NCI-H1436 (cell line): ENCODE measurements at regions not wholly inside any gene's neighbourhood (a gene's known extent, or its start where the extent isn't known, plus 50 kb on each side); places are given as distances from the start of the nearest gene placed in this dataset.
"Not testable (repeated sequence)": the region's sequence is repeated elsewhere in the genome, so short reads cannot be mapped to it uniquely, and the experiment has no call there.

Experiments used
- DNase-seq: peaks from one replicate; lab custom pipeline; 2025; lab: John Stamatoyannopoulos, UW

GRCh38 chr6:98036344-98036923 is 753.4 kb upstream of the MMS22L start:
- DNase-seq = no peak

- DNase-seq = no peak
Measured at GRCh38 chr6:98037571-98037970, 754.6 kb upstream of the MMS22L start.

- DNase-seq = no peak
Measured at GRCh38 chr6:98039443-98039842, 756.4 kb upstream of the MMS22L start.

GRCh38 chr6:98039904-98040607 is 757.0 kb upstream of the MMS22L start:
- no peak for DNase-seq

- no peak for DNase-seq
Measured at GRCh38 chr6:98041056-98041455, 758.0 kb upstream of the MMS22L start.

GRCh38 chr6:98041921-98042320 is 758.9 kb upstream of the MMS22L start:
- DNase-seq = no peak

- no peak for DNase-seq
Measured at GRCh38 chr6:98044151-98044561, 761.1 kb upstream of the MMS22L start.

- no peak for DNase-seq
Measured at GRCh38 chr6:98044791-98045470, 761.9 kb upstream of the MMS22L start.

- no peak for DNase-seq
Measured at GRCh38 chr6:98047164-98047563, 764.1 kb upstream of the MMS22L start.

- no peak for DNase-seq
Measured at GRCh38 chr6:98047871-98048270, 764.9 kb upstream of the MMS22L start.

GRCh38 chr6:98054453-98054852 is 771.4 kb upstream of the MMS22L start:
- no peak for DNase-seq

GRCh38 chr6:98056955-98057354 is 773.9 kb upstream of the MMS22L start:
- no peak for DNase-seq

- no peak for DNase-seq
Measured at GRCh38 chr6:98067375-98067774, 767.0 kb upstream of the POU3F2 start.

GRCh38 chr6:98088537-98088936 is 745.8 kb upstream of the POU3F2 start:
- not testable (repeated sequence) for DNase-seq

- no peak for DNase-seq
Measured at GRCh38 chr6:98092331-98092730, 742.0 kb upstream of the POU3F2 start.

- no peak for DNase-seq
Measured at GRCh38 chr6:98094696-98095095, 739.7 kb upstream of the POU3F2 start.

GRCh38 chr6:98107801-98108200 is 726.6 kb upstream of the POU3F2 start:
- no peak for DNase-seq

- no peak for DNase-seq
Measured at GRCh38 chr6:98116455-98116854, 717.9 kb upstream of the POU3F2 start.

GRCh38 chr6:98117068-98117467 is 717.3 kb upstream of the POU3F2 start:
- DNase-seq = no peak

GRCh38 chr6:98118397-98119045 is 715.9 kb upstream of the POU3F2 start:
- DNase-seq = no peak

- DNase-seq = no peak
Measured at GRCh38 chr6:98124171-98124570, 710.2 kb upstream of the POU3F2 start.

- DNase-seq = no peak
Measured at GRCh38 chr6:98131290-98131990, 702.9 kb upstream of the POU3F2 start.
